ENCODE measurements at regions not wholly inside any gene's neighbourhood (a gene's known extent, or its start where the extent isn't known, plus 50 kb on each side); places are given as distances from the start of the nearest gene placed in this dataset.

DNA sequence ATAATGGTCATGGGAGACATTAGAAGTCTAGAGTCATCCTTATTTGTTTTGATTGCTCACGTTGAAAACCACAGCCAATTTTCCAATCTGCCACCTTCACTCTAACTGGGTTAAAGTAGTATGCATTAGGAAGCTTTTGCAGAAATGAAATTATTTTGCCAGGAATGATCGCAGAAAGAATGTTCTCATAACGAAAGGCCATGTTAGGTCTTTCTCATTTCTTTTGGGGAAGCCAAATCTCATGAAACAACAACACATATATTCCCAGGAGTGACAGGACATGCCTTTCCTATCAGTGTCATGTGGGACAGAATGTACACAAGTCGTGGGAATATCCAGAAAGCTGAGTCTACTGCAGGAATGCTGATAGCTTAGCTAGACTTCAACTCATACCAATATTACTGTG lies 386.3 kb downstream of the AASDHPPT start:
- no peak for DNase-seq

GRCh38 chr11:106464728-106465127 lies 387.3 kb downstream of the AASDHPPT start:
- no peak for DNase-seq

GRCh38 chr11:106466521-106467080 lies 389.1 kb downstream of the AASDHPPT start:
- DNase-seq: no peak

DNA sequence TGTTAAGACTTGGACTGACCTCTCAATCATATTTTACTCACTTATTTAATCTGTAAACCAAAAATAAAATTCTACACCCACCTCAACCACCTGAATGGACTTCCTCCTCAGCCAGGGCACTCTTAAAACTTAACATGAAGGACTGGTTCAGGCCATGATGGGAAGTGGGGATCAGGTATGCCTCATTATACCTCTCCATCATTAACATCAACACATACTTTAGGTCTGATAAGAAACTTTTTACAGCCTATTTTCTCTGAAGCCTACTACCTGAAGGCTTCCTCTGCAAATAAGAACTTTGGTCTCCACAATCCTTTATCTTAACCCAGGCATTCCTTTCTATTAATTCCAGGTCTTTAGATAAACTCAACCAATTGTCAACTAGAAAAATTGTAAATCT lies 390.0 kb downstream of the AASDHPPT start:
- no peak for DNase-seq

DNA sequence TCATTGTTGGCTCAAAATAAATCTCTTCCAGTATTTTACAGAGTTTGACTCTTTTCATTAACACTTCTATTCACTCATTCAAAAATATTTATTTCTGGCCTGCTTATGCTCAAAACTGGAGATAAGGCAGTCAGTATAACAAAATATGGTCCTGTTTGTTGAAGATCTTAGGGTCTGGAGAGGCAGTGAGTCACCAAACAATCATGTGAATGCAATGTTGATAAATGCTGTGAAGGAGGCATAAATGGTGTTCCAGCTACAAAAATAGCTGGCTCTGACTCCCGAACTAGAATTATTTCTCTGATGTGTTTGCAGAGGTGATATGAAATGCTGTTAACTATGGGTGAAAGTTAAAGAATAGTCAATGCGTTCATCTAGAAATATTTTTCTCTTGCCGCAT lies 390.6 kb downstream of the AASDHPPT start:
- no peak for DNase-seq

DNA sequence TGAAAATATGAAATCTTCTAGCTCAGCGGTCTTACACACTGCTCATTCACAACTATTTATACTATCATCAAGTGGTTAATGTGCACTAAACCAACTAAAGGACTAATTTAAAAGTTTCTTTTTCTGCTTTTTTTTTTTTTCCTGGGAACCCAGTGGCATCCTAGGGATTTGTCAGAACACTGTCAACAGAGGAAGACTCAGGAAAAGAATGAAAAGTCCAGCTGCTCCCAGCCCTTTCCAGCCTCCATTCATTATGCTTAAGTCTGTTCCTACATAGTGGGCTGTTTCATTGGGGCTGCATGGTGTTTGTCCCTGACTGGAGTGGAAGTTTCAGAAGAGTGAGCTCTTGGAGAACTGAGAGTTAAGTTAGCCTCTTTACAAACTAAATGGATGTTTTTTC lies 391.1 kb downstream of the AASDHPPT start:
- no peak for DNase-seq

GRCh38 chr11:106470230-106470629 lies 392.8 kb downstream of the AASDHPPT start:
- DNase-seq: no peak

GRCh38 chr11:106471276-106471675 lies 393.8 kb downstream of the AASDHPPT start:
- no peak for DNase-seq

DNA sequence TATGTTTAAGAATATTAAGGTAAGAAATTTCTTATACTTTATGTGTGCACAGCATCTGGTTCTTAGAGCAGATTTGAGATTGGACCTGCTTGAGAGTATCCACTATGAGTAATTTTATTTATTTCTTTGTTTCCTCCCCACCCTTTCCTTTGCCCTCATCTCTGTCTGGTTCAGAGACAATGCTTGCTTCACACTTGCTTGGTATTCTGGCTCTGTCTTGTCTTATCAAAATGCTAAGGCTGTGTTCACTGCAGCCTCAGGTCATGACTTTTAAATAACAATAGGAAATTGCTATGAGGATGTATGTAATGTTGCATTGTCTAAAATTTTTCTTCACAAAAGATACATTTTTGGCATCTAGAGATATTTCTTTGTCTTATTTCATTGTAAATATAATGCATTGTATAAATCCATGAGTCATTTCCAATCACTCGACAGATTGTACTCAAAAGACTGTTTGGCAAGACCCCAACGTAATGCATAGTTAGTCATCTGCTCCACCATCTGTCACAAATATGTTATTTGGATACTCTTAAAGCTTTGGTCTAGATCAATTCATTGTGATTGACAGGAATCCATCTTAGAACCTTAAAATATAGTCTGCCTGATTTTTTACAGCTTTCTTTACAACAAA lies 395.7 kb downstream of the AASDHPPT start:
- DNase-seq: no peak

GRCh38 chr11:106474274-106474673 lies 396.8 kb downstream of the AASDHPPT start:
- DNase-seq: no peak

GRCh38 chr11:106475181-106475580 lies 397.7 kb downstream of the AASDHPPT start:
- no peak for DNase-seq

- DNase-seq: no peak
Observed at GRCh38 chr11:106477776-106478175, 400.3 kb downstream of the AASDHPPT start.

DNA sequence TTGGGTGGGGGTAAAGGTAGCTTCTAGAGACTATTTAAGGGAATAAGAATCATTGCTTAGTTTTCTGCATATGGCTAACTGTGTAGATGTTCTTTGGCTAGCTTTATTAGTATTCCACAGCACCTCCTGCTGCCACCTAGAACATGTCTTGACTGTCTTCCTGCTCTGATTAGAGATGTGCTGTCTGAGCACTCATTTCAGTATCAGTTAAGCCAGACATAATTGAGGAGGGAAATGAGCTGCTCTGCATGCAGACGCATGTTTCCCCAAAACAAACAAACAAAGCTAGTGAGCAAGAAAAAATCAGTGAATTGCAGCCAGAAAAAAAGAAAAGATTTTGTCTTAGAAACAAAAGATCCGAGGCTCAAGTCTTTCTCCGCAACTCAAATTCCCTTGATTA lies 402.2 kb downstream of the AASDHPPT start:
- DNase-seq: no peak

GRCh38 chr11:106480581-106481190 lies 403.2 kb downstream of the AASDHPPT start:
- no peak for DNase-seq

GRCh38 chr11:106482917-106483785 lies 405.7 kb downstream of the AASDHPPT start:
- DNase-seq: no peak

- DNase-seq: no peak
Observed at GRCh38 chr11:106491751-106492150, 414.3 kb downstream of the AASDHPPT start.

DNA sequence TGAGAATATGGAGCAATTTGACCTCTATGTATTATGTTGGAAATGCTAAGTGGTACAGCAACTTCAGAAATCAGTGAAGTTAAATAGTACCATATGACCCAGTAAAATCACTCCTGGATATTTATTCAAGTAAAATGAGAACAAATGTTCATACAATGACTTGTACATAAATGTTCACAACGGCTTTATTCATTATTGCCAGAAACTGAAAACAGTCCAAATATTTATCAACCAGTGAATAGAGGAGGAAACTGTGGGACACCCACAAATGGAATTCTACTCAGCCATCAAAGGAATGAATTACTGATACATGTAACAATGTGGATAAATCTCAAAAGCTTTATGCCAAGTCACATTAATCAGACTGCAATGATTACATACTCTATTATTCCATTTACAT lies 416.3 kb downstream of the AASDHPPT start:
- no peak for DNase-seq

DNA sequence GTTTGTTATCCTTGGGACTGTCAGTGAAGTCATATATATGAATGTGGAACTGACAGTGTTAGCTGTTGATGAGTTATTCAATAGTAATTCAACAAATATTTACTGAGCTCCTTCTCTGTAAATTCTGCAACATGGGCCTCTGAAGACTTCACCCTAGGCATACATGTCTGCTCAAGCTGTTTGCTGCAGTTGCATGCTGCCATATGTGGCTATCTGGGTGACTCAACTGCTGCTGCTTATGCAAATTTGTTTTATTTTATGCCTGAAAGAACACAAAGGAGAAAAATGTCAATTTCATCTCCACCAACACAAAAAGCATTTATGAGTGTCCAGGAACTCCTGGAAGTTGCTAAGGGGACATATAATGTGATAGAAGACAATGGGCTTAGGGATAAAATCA lies 417.6 kb downstream of the AASDHPPT start:
- DNase-seq: no peak

DNA sequence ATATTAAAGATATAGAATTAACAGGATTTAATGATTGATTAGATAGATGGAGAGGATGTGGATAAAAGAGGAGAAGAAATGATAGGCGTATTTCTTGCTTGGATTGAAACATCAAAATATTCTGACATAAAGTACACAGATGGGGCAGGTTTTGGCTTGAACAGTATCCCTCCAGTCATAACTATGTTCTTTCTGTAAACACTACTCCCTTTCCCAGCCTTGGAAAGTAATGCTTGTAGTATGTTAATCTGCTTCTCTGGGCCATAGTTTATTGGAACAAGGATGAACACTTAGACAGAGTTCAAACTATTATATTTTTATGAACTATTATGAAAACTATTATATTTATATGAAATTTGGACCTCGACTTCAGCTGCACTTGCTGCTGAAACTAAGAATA lies 419.2 kb downstream of the AASDHPPT start:
- no peak for DNase-seq

DNA sequence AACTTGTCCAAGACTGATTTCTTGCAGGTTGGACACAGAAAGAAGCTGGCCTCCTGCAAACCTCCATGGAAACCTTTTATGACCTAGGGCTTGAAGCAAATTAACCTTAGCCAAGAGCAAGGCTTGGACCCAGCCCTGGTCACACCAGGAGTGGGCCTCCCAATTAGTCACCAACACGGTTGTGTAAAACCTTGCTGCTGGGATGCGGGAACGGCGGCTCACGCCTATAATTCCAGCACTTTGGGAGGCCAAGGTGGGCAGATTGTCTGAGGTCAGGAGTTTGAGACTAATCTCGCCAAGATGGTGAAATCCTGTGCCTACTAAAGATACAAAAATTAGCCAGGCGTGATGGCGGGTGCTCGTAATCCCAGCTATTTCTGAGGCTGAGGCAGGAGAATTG lies 419.9 kb downstream of the AASDHPPT start:
- DNase-seq: no peak

- DNase-seq: no peak
Observed at GRCh38 chr11:106497822-106498221, 420.4 kb downstream of the AASDHPPT start.

DNA sequence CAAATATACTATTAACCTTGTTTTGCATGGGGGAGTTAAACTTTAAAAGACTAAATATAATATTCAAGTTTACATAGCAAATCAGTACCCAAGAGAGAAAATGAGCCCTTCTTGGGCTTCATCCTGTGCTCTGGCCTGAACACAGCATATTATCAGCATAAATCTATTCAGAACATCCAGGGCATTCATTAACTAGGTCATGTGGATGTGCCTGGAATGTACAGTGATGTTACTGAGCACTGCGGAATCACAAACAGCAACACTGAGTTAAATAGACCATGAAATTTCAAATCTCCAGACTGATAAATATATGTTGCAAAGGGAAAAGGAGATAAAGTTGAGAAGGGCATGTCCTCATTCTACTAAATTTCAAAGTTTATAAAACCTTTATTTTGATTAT lies 426.4 kb downstream of the AASDHPPT start:
- DNase-seq: no peak

DNA sequence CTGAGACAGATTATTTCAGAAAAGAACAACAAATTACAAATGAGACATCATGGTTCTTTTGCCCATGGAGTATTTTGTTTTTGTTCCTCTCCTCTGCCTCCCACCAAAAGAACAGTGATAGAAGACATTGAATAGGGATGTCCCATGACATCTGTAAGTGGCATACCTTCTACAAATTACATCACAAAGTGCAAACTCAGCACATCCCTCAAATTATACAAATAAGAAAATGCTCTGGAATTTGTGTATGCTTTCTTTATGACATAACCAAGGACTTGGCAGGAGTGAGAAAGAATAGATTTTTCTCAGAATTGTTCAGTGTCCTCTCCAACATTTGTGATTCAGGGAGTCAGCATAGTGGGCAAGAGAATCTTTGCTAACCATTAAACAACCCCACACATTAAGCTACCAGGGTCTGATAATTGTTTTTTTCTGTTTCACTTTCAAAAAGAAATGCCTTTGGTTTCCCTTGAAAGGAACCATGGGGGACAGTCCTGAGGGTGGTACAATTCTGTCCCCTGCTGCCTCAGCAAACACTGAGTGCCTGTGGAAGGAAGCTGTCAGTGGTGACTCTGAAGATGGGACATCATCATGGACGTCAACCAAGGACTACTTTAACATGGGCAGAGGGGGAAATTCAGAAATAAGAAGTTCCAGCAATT lies 430.3 kb downstream of the AASDHPPT start:
- DNase-seq: no peak
